DND-41 (cell line): ENCODE measurements at regions not wholly inside any gene's neighbourhood (a gene's known extent, or its start where the extent isn't known, plus 50 kb on each side); places are given as distances from the start of the nearest gene placed in this dataset.

Experiments used
- ATAC-seq: fragments of 200-7000 bp; cut with Tn5 transposase; 3 replicates; pipeline ENCODE4 v1.9.1; 2021; ENCODE audit warnings: low read depth; ENCODE audit not compliant: insufficient read depth
- DNase-seq: peaks from one replicate; pipeline ENCODE4 v3.0.0-alpha.2; 2020
- H2AFZ ChIP-seq: 2 replicates; pipeline ENCODE4 v1.6.0; 2012; ENCODE audit warnings: low read depth, low read length
- H3K27ac ChIP-seq: 2 replicates; pipeline ENCODE4 v1.5.1; 2012; ENCODE audit warnings: low read length, inconsistent platforms
- H3K27me3 ChIP-seq: fragments of 200-600 bp; sonication (generic); 2 replicates; pipeline ENCODE4 v1.6.0; 2012; ENCODE audit warnings: low read length, mild to moderate bottlenecking, inconsistent platforms; ENCODE audit not compliant: insufficient read depth, poor library complexity
- H3K36me3 ChIP-seq: 2 replicates; pipeline ENCODE4 v1.5.1; 2012; ENCODE audit warnings: low read length, inconsistent platforms; ENCODE audit not compliant: insufficient read depth
- H3K4me1 ChIP-seq: 2 replicates; pipeline ENCODE4 v1.5.1; 2012; ENCODE audit warnings: mild to moderate bottlenecking, low read length; ENCODE audit not compliant: insufficient read depth
- H3K4me2 ChIP-seq: 2 replicates; pipeline ENCODE4 v1.6.0; 2012; ENCODE audit warnings: mild to moderate bottlenecking, moderate library complexity, low read length, inconsistent platforms; ENCODE audit not compliant: insufficient read depth
- H3K4me3 ChIP-seq, 2 experiments: fragments of 200-600 bp in 1 of 2; shearing (Covaris generic) in 1 of 2; 2 replicates each; pipeline ENCODE4 v1.5.1; 2012 to 2016; ENCODE audit warnings: inconsistent platforms in 2 of 2, low read length in 2 of 2, mild to moderate bottlenecking in 2 of 2, low read depth in 1 of 2, moderate library complexity in 1 of 2
- H3K79me2 ChIP-seq: 2 replicates; pipeline ENCODE4 v1.6.0; 2012; ENCODE audit warnings: low read length, inconsistent platforms; ENCODE audit not compliant: insufficient read depth
- H3K9ac ChIP-seq: 2 replicates; pipeline ENCODE4 v1.6.0; 2012; ENCODE audit warnings: low read depth, mild to moderate bottlenecking, inconsistent platforms, low read length, moderate library complexity
- H3K9me3 ChIP-seq: 2 replicates; pipeline ENCODE4 v1.5.1; 2012; ENCODE audit warnings: low read length, moderate library complexity, mild to moderate bottlenecking, inconsistent platforms; ENCODE audit not compliant: insufficient read depth, severe bottlenecking
- H4K20me1 ChIP-seq: 2 replicates; pipeline ENCODE4 v1.6.0; 2012; ENCODE audit warnings: low read length; ENCODE audit not compliant: insufficient read depth
- EZH2 ChIP-seq: IDR thresholded peaks from 3 replicates; pipeline ENCODE4 v1.6.1; 2012; ENCODE audit warnings: borderline replicate concordance, low read depth, mild to moderate bottlenecking, moderate library complexity, low read length, inconsistent platforms; ENCODE audit not compliant: severe bottlenecking
- TF ChIP-seq, protein P1 (sequence below): IDR thresholded peaks from 2 replicates; pipeline ENCODE4 v1.5.1; 2012; ENCODE audit warnings: borderline replicate concordance, low read length, moderate library complexity, mild to moderate bottlenecking; ENCODE audit not compliant: poor library complexity, severe bottlenecking; ENCODE audit errors: extremely low read depth

DNA sequence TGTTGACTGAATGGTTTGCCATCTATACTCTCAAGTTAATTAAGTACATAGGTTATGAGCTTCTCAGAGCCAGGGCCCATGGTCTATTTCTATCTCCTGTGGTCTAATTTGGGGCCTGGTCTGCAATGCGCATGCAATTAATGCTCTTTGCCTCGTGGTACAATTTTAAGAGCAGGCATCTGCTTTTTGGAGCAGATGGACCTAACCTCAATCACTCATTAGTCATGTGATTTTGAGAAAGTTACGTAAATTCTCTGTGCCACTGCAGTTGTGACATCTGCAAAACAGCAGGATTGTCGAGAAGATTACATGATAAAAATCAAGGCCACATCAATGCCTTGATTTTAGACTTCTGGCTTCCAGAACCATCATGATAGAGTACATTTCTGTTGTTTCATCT lies 543.7 kb upstream of the ADAMTS9 start:
- Histone ChIP-seq H3K4me2 (no peak overlapping the region), H2AFZ (no peak overlapping the region), H3K4me3 (no peak overlapping the region), H3K9ac (no peak overlapping the region), H3K27me3 (no peaks in the 10 kb centered on the region), H4K20me1 (no peaks in the 10 kb centered on the region), H3K4me1 (no peaks in the 10 kb centered on the region), H3K36me3 (no peaks in the 10 kb centered on the region), H3K79me2 (no peaks in the 10 kb centered on the region), H3K27ac (no peak overlapping the region), H3K9me3 (no peaks in the 10 kb centered on the region)
- TF ChIP-seq EZH2 = no peak
- TF ChIP-seq, protein P1, sequence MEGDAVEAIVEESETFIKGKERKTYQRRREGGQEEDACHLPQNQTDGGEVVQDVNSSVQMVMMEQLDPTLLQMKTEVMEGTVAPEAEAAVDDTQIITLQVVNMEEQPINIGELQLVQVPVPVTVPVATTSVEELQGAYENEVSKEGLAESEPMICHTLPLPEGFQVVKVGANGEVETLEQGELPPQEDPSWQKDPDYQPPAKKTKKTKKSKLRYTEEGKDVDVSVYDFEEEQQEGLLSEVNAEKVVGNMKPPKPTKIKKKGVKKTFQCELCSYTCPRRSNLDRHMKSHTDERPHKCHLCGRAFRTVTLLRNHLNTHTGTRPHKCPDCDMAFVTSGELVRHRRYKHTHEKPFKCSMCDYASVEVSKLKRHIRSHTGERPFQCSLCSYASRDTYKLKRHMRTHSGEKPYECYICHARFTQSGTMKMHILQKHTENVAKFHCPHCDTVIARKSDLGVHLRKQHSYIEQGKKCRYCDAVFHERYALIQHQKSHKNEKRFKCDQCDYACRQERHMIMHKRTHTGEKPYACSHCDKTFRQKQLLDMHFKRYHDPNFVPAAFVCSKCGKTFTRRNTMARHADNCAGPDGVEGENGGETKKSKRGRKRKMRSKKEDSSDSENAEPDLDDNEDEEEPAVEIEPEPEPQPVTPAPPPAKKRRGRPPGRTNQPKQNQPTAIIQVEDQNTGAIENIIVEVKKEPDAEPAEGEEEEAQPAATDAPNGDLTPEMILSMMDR = no peak
- no peak for DNase-seq
- no peak for ATAC-seq

GRCh38 chr3:65230261-65231139 lies 542.7 kb upstream of the ADAMTS9 start:
- DNase-seq (no peak), ATAC-seq (no peak)
- Histone ChIP-seq H3K9ac (no peak overlapping the region), H3K4me1 (no peaks in the 10 kb centered on the region), H4K20me1 (no peaks in the 10 kb centered on the region), H3K4me2 (no peak overlapping the region), H3K27ac (no peak overlapping the region), H3K36me3 (no peaks in the 10 kb centered on the region), H3K4me3 (no peak overlapping the region), H3K9me3 (no peaks in the 10 kb centered on the region), H3K27me3 (no peaks in the 10 kb centered on the region), H2AFZ (no peak overlapping the region), H3K79me2 (no peaks in the 10 kb centered on the region)
- TF ChIP-seq, protein P1 = no peak
- no peak for TF ChIP-seq EZH2

GRCh38 chr3:65226287-65226686 lies 538.5 kb upstream of the ADAMTS9 start:
- Histone ChIP-seq H3K27ac (no peak overlapping the region), H3K4me3 (no peak overlapping the region)

More at GRCh38 chr3:65226287-65226686, 538.5 kb upstream of the ADAMTS9 start:
- no peaks in the 10 kb centered on the region for H4K20me1 ChIP-seq
- no peak overlapping the region for H2AFZ ChIP-seq
- H3K27me3 ChIP-seq = no peaks in the 10 kb centered on the region
- H3K36me3 ChIP-seq = no peaks in the 10 kb centered on the region
- no peak for ATAC-seq
- H3K4me2 ChIP-seq = no peak overlapping the region
- no peaks in the 10 kb centered on the region for H3K9me3 ChIP-seq
- H3K79me2 ChIP-seq = no peaks in the 10 kb centered on the region
- no peaks in the 10 kb centered on the region for H3K4me1 ChIP-seq
- H3K9ac ChIP-seq = no peak overlapping the region
- TF ChIP-seq, protein P1 = no peak
- no peak for TF ChIP-seq EZH2
- DNase-seq = no peak
